ENCODE measurements at regions not wholly inside any gene's neighbourhood (a gene's known extent, or its start where the extent isn't known, plus 50 kb on each side); places are given as distances from the start of the nearest gene placed in this dataset.
"Not testable (repeated sequence)": the region's sequence is repeated elsewhere in the genome, so short reads cannot be mapped to it uniquely, and the experiment has no call there.

GRCh38 chr13:84749126-84749525 lies 866.9 kb upstream of the SLITRK1 start:
- no peak overlapping the region for H3K4me3 Mint-ChIP-seq
- H3K36me3 Mint-ChIP-seq: no peaks in the 10 kb centered on the region
- H3K27ac Mint-ChIP-seq: no peak overlapping the region
- DNase-seq: no peak
- H3K27me3 Mint-ChIP-seq: no peaks in the 10 kb centered on the region
- no peaks in the 10 kb centered on the region for H3K9me3 Mint-ChIP-seq
- H3K4me1 Mint-ChIP-seq: no peaks in the 10 kb centered on the region

GRCh38 chr13:84745051-84745551 lies 862.8 kb upstream of the SLITRK1 start:
- H3K4me1 Mint-ChIP-seq: no peaks in the 10 kb centered on the region
- no peak overlapping the region for H3K4me3 Mint-ChIP-seq
- no peak overlapping the region for H3K27ac Mint-ChIP-seq
- no peaks in the 10 kb centered on the region for H3K9me3 Mint-ChIP-seq
- no peaks in the 10 kb centered on the region for H3K36me3 Mint-ChIP-seq
- no peaks in the 10 kb centered on the region for H3K27me3 Mint-ChIP-seq
- DNase-seq: no peak

- Mint-ChIP-seq H3K4me1 (no peaks in the 10 kb centered on the region), H3K27me3 (no peaks in the 10 kb centered on the region), H3K4me3 (no peak overlapping the region), H3K36me3 (no peaks in the 10 kb centered on the region), H3K27ac (no peak overlapping the region), H3K9me3 (no peaks in the 10 kb centered on the region)
- DNase-seq: no peak
These were observed 861.9 kb upstream of the SLITRK1 start for GRCh38 chr13:84744203-84744602.

- H3K9me3 Mint-ChIP-seq: no peaks in the 10 kb centered on the region
- H3K27ac Mint-ChIP-seq: no peak overlapping the region
- no peak overlapping the region for H3K4me3 Mint-ChIP-seq
- no peak for DNase-seq
- no peaks in the 10 kb centered on the region for H3K27me3 Mint-ChIP-seq
- H3K4me1 Mint-ChIP-seq: no peaks in the 10 kb centered on the region
- H3K36me3 Mint-ChIP-seq: no peaks in the 10 kb centered on the region
These were observed 859.0 kb upstream of the SLITRK1 start for GRCh38 chr13:84741253-84741652.

GRCh38 chr13:84739021-84739420 lies 856.7 kb upstream of the SLITRK1 start:
- no peaks in the 10 kb centered on the region for H3K27me3 Mint-ChIP-seq
- no peak for DNase-seq
- H3K27ac Mint-ChIP-seq: no peak overlapping the region
- H3K36me3 Mint-ChIP-seq: no peaks in the 10 kb centered on the region
- no peak overlapping the region for H3K4me3 Mint-ChIP-seq
- no peaks in the 10 kb centered on the region for H3K9me3 Mint-ChIP-seq
- H3K4me1 Mint-ChIP-seq: no peaks in the 10 kb centered on the region

- Mint-ChIP-seq H3K27ac (no peak overlapping the region), H3K4me1 (no peaks in the 10 kb centered on the region), H3K36me3 (no peaks in the 10 kb centered on the region), H3K9me3 (no peaks in the 10 kb centered on the region), H3K27me3 (no peaks in the 10 kb centered on the region), H3K4me3 (no peak overlapping the region)
- DNase-seq: no peak
These were observed 855.4 kb upstream of the SLITRK1 start for GRCh38 chr13:84737661-84738060.

- Mint-ChIP-seq H3K27ac (no peak overlapping the region), H3K9me3 (peaks cover 2% of the 10 kb centered on the region), H3K27me3 (no peaks in the 10 kb centered on the region), H3K4me3 (no peak overlapping the region), H3K4me1 (no peaks in the 10 kb centered on the region), H3K36me3 (no peaks in the 10 kb centered on the region)
- DNase-seq: no peak
These were observed 848.1 kb upstream of the SLITRK1 start for GRCh38 chr13:84730376-84730775.

- Mint-ChIP-seq H3K4me1 (no peaks in the 10 kb centered on the region), H3K36me3 (no peaks in the 10 kb centered on the region), H3K4me3 (no peak overlapping the region), H3K27ac (no peak overlapping the region), H3K9me3 (peaks cover 1% of the 10 kb centered on the region), H3K27me3 (no peaks in the 10 kb centered on the region)
- no peak for DNase-seq
These were observed 823.9 kb upstream of the SLITRK1 start for GRCh38 chr13:84705982-84706710.

- Mint-ChIP-seq H3K27me3 (no peaks in the 10 kb centered on the region), H3K27ac (no peak overlapping the region), H3K4me1 (no peaks in the 10 kb centered on the region), H3K4me3 (no peak overlapping the region), H3K9me3 (peaks cover 5% of the 10 kb centered on the region), H3K36me3 (no peaks in the 10 kb centered on the region)
- DNase-seq: no peak
These were observed 819.9 kb upstream of the SLITRK1 start for GRCh38 chr13:84702174-84702573.

DNA sequence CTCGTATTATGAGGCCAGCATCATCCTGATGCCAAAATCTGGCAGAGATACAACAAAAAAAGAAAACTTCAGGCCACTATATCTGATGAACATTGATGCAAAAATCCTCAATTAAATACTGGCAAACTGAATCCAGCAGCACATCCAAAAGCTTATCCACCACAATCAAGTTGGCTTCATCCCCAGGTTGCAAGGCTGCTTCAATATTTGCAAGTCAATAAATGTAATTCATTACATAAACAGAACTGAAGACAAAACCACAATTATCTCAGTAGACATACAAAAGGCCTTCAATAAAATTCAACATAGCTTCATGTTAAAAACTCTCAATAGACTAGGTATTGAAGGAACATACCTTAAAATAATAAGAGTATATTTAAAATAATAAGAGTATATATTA lies 815.3 kb upstream of the SLITRK1 start:
- H3K27ac Mint-ChIP-seq, DNase-seq, H3K4me1 Mint-ChIP-seq, H3K9me3 Mint-ChIP-seq, H3K4me3 Mint-ChIP-seq, H3K36me3 Mint-ChIP-seq, H3K27me3 Mint-ChIP-seq: not testable (repeated sequence)

DNA sequence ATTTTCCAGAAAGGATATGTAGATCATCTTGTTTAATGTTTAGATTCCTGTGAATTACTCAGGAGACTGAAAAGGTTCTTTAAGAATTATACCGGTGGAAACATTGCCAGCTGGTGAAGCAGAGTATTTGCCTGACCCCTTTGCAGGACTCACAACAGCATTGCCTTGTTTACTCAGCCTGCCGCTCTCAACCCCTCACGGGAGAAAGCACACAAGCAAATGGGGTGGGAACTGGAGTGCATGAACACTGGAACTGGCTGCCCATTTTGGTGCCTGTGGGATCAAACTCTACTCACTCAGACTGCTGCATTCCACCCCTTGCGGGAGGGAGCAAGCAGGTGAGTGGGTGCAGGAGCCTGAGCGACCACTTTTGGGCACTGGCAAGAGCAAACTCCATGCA lies 804.7 kb upstream of the SLITRK1 start:
- H3K36me3 Mint-ChIP-seq: no peaks in the 10 kb centered on the region

DNA sequence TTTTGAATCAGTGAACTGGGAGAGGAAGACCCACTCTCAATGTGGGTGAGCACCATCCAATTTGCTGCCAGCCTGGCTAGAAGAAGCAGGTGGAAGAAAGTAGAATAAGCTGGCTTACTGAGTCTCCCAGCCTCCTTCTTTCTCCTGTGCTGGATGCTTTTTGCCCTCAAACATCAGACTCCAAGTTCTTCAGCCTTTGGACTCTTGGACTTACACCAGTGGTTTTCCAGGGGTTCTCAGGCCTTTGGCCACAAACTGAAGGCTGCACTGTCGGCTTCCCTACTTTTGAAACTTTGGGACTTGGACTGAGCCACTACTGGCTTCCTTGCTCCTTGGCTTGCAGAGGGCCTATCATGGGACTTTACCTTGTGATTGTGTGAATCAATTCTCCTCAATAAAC lies 804.2 kb upstream of the SLITRK1 start:
- no peaks in the 10 kb centered on the region for H3K27me3 Mint-ChIP-seq
- H3K4me1 Mint-ChIP-seq: no peaks in the 10 kb centered on the region
- no peak overlapping the region for H3K4me3 Mint-ChIP-seq
- DNase-seq: no peak
- no peaks in the 10 kb centered on the region for H3K9me3 Mint-ChIP-seq
- no peaks in the 10 kb centered on the region for H3K36me3 Mint-ChIP-seq
- H3K27ac Mint-ChIP-seq: no peak overlapping the region

More for the DNA sequence above, 804.7 kb upstream of the SLITRK1 start:
- H3K27me3 Mint-ChIP-seq: no peaks in the 10 kb centered on the region
- no peak for DNase-seq
- H3K27ac Mint-ChIP-seq: no peak overlapping the region
- no peaks in the 10 kb centered on the region for H3K9me3 Mint-ChIP-seq
- no peak overlapping the region for H3K4me3 Mint-ChIP-seq
- no peaks in the 10 kb centered on the region for H3K4me1 Mint-ChIP-seq

DNA sequence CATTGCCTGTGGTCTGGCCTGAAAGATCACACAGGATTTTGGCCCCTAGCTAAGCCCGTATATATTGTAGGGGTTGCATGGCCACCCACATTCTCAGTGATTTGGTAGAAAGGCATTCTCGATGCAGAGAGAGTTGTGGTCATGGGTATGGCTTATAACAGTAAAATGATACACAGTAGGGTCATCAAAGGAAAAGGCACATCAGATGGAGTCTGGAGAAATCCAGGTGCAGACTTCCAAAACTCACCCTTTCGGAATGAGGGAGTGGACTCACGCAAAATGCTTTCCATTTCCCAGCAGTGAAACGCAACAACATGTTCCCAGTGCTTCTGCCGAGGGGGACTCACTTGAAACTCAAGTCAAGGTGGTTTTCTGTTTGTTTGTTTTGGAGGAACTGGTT lies 802.5 kb upstream of the SLITRK1 start:
- no peak overlapping the region for H3K27ac Mint-ChIP-seq
- H3K27me3 Mint-ChIP-seq: peaks cover 3% of the 10 kb centered on the region
- DNase-seq: no peak
- no peak overlapping the region for H3K4me3 Mint-ChIP-seq
- peaks cover 1% of the 10 kb centered on the region for H3K9me3 Mint-ChIP-seq
- H3K36me3 Mint-ChIP-seq: no peaks in the 10 kb centered on the region
- H3K4me1 Mint-ChIP-seq: no peaks in the 10 kb centered on the region

GRCh38 chr13:84684048-84684662 lies 801.9 kb upstream of the SLITRK1 start:
- H3K9me3 Mint-ChIP-seq: peaks cover 1% of the 10 kb centered on the region
- H3K27me3 Mint-ChIP-seq: peaks cover 3% of the 10 kb centered on the region
- no peak overlapping the region for H3K27ac Mint-ChIP-seq
- H3K4me1 Mint-ChIP-seq: no peaks in the 10 kb centered on the region
- H3K4me3 Mint-ChIP-seq: no peak overlapping the region
- H3K36me3 Mint-ChIP-seq: no peaks in the 10 kb centered on the region
- no peak for DNase-seq

GRCh38 chr13:84683448-84683847 lies 801.2 kb upstream of the SLITRK1 start:
- no peaks in the 10 kb centered on the region for H3K36me3 Mint-ChIP-seq
- peaks cover 1% of the 10 kb centered on the region for H3K9me3 Mint-ChIP-seq
- H3K4me1 Mint-ChIP-seq: no peaks in the 10 kb centered on the region
- H3K27ac Mint-ChIP-seq: no peak overlapping the region
- H3K27me3 Mint-ChIP-seq: peaks cover 3% of the 10 kb centered on the region
- no peak overlapping the region for H3K4me3 Mint-ChIP-seq
- no peak for DNase-seq

- Mint-ChIP-seq H3K4me1 (no peaks in the 10 kb centered on the region), H3K9me3 (peaks cover 3% of the 10 kb centered on the region), H3K4me3 (no peak overlapping the region), H3K36me3 (no peaks in the 10 kb centered on the region), H3K27ac (no peak overlapping the region), H3K27me3 (peaks cover 3% of the 10 kb centered on the region)
- no peak for DNase-seq
These were observed 795.6 kb upstream of the SLITRK1 start for GRCh38 chr13:84677836-84678235.

All from activated naive CD8-positive, alpha-beta T cell treated with anti-CD3 and anti-CD28 coated beads for 36 hours (primary cell).